Fibroblast of the aortic adventitia (primary cell): ENCODE measurements at regions not wholly inside any gene's neighbourhood (a gene's known extent, or its start where the extent isn't known, plus 50 kb on each side); places are given as distances from the start of the nearest gene placed in this dataset.

ENCODE experiments used
- DNase-seq: peaks from one replicate; pipeline ENCODE4 v3.0.0-alpha.2; 2010; ENCODE audit warnings: low read depth
- H3K4me3 ChIP-seq: 2 replicates; pipeline ENCODE4 v1.5.1; 2011; ENCODE audit warnings: low read depth, mild to moderate bottlenecking, control low read depth, low read length, moderate library complexity
- TF ChIP-seq, protein P1 (sequence below): IDR thresholded peaks from 2 replicates; pipeline ENCODE4 v1.5.1; 2011; ENCODE audit warnings: mild to moderate bottlenecking, low read length, control low read depth, inconsistent platforms; ENCODE audit not compliant: insufficient read depth

DNA sequence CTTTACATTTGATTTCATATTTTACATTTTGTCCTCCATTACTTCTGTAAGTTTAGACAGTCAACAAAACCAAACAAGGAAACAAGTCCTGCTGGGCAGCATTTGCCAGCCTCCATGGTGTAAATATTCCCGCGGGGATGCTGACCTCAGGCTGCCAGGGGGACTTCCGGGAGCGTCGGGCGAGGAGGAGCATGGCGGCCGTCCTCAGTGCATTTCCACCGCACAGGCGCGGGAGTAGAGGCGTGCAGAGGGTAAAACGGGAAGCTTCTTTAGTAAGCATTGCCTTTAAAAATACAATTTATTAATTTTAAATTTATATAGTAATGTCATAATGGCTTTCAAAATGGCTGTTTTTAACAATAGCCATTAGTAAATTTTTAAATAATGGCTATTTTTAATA is 385.3 kb upstream of the IRX4 start:
- no peak overlapping the region for H3K4me3 ChIP-seq
- TF ChIP-seq, protein P1, sequence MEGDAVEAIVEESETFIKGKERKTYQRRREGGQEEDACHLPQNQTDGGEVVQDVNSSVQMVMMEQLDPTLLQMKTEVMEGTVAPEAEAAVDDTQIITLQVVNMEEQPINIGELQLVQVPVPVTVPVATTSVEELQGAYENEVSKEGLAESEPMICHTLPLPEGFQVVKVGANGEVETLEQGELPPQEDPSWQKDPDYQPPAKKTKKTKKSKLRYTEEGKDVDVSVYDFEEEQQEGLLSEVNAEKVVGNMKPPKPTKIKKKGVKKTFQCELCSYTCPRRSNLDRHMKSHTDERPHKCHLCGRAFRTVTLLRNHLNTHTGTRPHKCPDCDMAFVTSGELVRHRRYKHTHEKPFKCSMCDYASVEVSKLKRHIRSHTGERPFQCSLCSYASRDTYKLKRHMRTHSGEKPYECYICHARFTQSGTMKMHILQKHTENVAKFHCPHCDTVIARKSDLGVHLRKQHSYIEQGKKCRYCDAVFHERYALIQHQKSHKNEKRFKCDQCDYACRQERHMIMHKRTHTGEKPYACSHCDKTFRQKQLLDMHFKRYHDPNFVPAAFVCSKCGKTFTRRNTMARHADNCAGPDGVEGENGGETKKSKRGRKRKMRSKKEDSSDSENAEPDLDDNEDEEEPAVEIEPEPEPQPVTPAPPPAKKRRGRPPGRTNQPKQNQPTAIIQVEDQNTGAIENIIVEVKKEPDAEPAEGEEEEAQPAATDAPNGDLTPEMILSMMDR: no peak
- DNase-seq: no peak

DNA sequence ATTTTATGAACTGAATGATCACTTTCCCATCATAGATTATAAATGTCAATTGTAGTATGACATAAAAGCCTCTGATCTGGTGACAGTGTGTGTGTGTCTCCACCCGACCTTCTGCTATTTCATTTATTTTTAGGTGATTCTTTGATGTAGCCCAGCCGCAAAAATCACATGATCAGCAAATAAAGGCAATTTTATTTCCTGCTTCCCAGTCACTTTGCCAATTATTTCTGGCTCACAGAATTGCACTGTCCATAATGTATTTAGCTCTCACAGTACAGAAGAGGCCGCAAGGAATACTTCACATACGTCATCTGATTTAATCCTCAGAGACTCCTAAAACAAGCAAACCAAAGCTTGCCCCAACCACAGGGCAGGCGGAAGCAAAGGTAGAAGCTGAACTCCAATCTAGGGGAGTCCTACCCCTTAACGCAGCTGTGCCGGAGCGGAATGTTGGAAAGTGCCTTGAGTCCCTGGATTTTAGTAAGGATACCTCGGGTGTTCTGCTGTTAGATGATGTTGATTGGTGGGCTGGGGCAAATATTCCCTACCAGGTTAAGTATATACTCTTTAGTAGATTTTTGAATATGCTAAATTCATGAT is 384.0 kb upstream of the IRX4 start:
- no peak for DNase-seq
- no peak overlapping the region for H3K4me3 ChIP-seq
- TF ChIP-seq, protein P1: no peak

DNA sequence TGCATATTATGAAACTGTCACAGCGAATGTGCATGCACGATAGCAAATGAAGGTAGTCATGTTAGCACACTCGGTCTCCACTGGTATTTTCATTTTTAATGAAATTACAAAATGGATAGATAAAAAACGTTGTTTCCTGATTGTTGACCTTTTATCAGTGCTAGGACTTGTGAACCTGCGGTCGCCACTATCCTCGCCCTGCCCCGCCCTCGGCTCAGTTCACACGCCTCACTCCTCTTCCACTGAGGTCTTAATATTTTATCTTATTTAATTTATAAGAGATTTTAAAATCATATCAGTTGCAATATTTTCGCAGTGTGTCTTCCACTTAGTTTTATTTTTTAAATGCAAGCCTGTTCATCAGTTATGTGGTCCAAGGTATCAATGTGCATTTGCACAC is 382.6 kb upstream of the IRX4 start:
- TF ChIP-seq, protein P1: no peak
- no peak for DNase-seq
- no peak overlapping the region for H3K4me3 ChIP-seq

DNA sequence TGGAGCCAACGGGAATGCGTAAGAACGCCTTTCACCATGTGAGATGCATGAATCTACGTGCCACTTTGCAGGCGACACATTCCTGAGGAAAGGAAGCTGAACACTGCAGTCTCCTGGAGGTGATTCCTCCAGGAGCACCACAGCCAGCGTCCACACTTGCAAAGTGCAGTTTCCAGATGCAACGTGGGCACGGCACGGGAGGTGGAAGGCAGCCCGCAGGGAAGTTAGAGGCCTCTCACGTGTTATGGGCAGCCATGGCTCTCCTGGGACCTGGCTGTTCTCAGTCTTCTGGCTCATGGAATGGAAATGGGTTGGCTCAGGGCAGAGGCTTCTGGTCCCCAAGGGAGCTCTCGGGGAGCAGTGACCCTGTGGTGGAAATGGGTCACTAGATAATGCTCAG is 381.0 kb upstream of the IRX4 start:
- TF ChIP-seq, protein P1: no peak
- no peak overlapping the region for H3K4me3 ChIP-seq
- DNase-seq: no peak

DNA sequence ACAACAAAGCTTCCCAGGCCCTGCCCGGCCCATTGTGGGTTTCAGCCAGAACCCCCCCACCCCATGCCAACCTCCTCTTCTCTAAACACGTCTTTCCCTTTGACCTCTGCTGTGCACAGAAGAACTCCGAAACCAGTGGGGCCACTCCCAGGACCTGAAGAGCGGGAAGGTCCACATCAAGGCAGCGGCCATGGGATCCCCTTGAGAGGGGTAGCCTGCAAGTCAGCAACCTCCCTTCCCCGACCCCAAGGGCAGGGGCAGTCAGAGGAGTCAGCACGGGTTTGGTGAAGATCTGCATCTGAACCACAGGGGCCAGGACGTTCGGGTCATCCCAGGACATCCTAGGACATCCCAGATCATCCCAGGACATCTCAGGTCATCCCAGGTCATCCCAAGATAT is 379.9 kb upstream of the IRX4 start:
- no peak overlapping the region for H3K4me3 ChIP-seq
- DNase-seq: no peak
- TF ChIP-seq, protein P1: no peak

DNA sequence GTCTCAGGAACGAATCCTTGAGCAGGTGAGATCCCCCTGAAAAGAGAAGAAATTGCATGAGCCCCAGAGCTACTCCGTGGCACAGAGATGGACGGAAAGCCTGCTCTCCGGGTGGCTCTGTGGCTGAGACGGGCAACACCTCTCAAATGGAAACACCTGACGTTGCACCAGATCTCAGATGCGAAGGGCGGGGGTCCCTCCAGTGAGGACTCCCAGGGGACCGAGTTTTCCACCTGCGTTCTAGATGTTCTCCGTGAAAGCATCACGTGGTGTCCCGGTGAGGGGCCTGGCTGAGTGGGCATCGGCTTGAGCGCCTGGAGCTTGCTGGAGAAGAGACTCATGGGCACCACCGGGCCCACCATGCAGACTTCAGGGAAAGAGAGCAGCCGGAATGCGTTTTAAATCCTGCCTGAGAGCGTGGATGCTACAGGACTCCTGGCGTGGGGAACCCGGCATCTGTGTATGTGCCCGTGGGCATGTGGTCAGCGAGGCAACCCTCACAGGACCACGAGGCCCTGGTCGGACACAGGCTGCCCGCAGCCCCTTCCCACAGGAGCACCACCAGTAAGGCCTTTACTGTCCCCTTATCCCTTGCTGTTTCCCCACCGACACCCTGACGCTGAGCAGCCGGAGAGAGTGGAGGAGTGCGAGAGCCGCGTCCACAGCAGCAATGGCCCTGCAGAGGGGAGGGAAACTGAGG is 378.4 kb upstream of the IRX4 start:
- no peak overlapping the region for H3K4me3 ChIP-seq
- no peak for DNase-seq
- TF ChIP-seq, protein P1: no peak
